ENCODE measurements at regions not wholly inside any gene's neighbourhood (a gene's known extent, or its start where the extent isn't known, plus 50 kb on each side); places are given as distances from the start of the nearest gene placed in this dataset.

DNA sequence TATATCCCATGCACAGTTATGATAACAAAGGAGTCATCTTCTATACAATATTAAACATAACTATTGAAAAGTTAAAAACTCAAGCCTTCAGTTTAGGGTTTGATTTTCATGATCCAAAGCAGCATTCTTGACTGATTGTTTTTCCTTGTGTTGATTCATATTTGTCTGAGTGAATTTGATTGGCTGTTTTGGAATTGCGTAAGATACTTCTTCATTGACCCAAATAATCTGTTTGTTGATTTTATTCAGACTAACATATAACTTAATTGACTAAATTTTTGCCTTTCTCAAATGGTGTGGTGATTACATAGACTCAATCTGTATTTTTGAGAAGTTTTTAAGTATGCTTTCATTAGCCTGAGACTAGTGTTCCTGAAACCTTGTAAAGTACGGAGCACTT, 305.7 kb upstream of the TNP1 start:
- no peak for TF ChIP-seq SRSF1 (optimal IDR thresholded peaks at IDR 0.05; ENCODE audit: low read depth, low read length)
- no peak for TF ChIP-seq ELF4 (CRISPR knock-in tag; IDR thresholded peaks at IDR 0.05; ENCODE audit: borderline replicate concordance)
- no peak for TF ChIP-seq ZNF350 (CRISPR knock-in tag; IDR thresholded peaks at IDR 0.05; ENCODE audit: borderline replicate concordance, low read depth)
- TF ChIP-seq EZH2 (conservative IDR thresholded peaks at IDR 0.05; ENCODE audit: low read depth, low read length): no peak
- TF ChIP-seq POLR2AphosphoS5 (IDR thresholded peaks at IDR 0.05; ENCODE audit: low read depth, low read length): no peak
- no peak for TF ChIP-seq ZNF274 (CRISPR knock-in tag; IDR thresholded peaks at IDR 0.05)
